H9 (cell line): ENCODE measurements at regions not wholly inside any gene's neighbourhood (a gene's known extent, or its start where the extent isn't known, plus 50 kb on each side); places are given as distances from the start of the nearest gene placed in this dataset.

Source experiments
- DNase-seq: peaks from one replicate; pipeline ENCODE4 v3.0.0-alpha.2; 2017
- H2AFZ ChIP-seq: one replicate; pipeline ENCODE4 v1.6.1; 2013; ENCODE audit warnings: mild to moderate bottlenecking, low read length, control low read depth, moderate library complexity
- H2AK5ac ChIP-seq: 2 replicates; pipeline ENCODE4 v1.6.1; 2013; ENCODE audit warnings: low read length, control low read depth, mixed read lengths; ENCODE audit not compliant: insufficient read length
- H2BK120ac ChIP-seq: one replicate; pipeline ENCODE4 v1.6.1; 2013; ENCODE audit warnings: low read depth, mild to moderate bottlenecking, low read length, control low read depth, inconsistent platforms; ENCODE audit not compliant: poor library complexity, severe bottlenecking
- H2BK12ac ChIP-seq: 2 replicates; pipeline ENCODE4 v1.6.1; 2013; ENCODE audit warnings: low read length, control low read depth, mixed read lengths, low read depth; ENCODE audit not compliant: insufficient read length
- H2BK15ac ChIP-seq: 2 replicates; pipeline ENCODE4 v1.6.1; 2013; ENCODE audit warnings: low read depth, low read length, control low read depth
- H2BK20ac ChIP-seq: one replicate; pipeline ENCODE4 v1.6.1; 2013; ENCODE audit warnings: low read depth, mild to moderate bottlenecking, low read length, control low read depth, inconsistent platforms; ENCODE audit not compliant: poor library complexity, severe bottlenecking
- H2BK5ac ChIP-seq: 2 replicates; pipeline ENCODE4 v1.6.1; 2013; ENCODE audit warnings: low read length, control low read depth, mixed read lengths; ENCODE audit not compliant: insufficient read length
- H3K14ac ChIP-seq: 2 replicates; pipeline ENCODE4 v1.6.1; 2013; ENCODE audit warnings: low read length, control low read depth; ENCODE audit not compliant: insufficient read depth
- H3K18ac ChIP-seq: 2 replicates; pipeline ENCODE4 v1.6.1; 2013; ENCODE audit warnings: low read depth, mild to moderate bottlenecking, mixed read lengths, low read length, control low read depth; ENCODE audit not compliant: insufficient read length
- H3K23ac ChIP-seq: 2 replicates; pipeline ENCODE4 v1.6.1; 2013; ENCODE audit warnings: low read length, control low read depth, mixed read lengths, low read depth; ENCODE audit not compliant: insufficient read length
- H3K23me2 ChIP-seq: 2 replicates; pipeline ENCODE4 v1.6.1; 2013; ENCODE audit warnings: low read depth, mild to moderate bottlenecking, mixed read lengths, low read length, control low read depth; ENCODE audit not compliant: insufficient read length, poor library complexity, severe bottlenecking
- H3K27ac ChIP-seq: 2 replicates; pipeline ENCODE4 v1.5.1; 2013; ENCODE audit warnings: low read length, control low read depth, mixed read lengths, low read depth; ENCODE audit not compliant: insufficient read length
- H3K27me3 ChIP-seq: 2 replicates; pipeline ENCODE4 v1.6.1; 2013; ENCODE audit warnings: low read length, control low read depth, inconsistent platforms; ENCODE audit not compliant: insufficient read depth
- H3K4ac ChIP-seq: 2 replicates; pipeline ENCODE4 v1.6.1; 2013; ENCODE audit warnings: low read depth, mild to moderate bottlenecking, control low read depth, inconsistent platforms, low read length, moderate library complexity
- H3K4me1 ChIP-seq: 2 replicates; pipeline ENCODE4 v1.6.1; 2013; ENCODE audit warnings: low read length, control low read depth, inconsistent platforms; ENCODE audit not compliant: insufficient read depth
- H3K4me2 ChIP-seq: 2 replicates; pipeline ENCODE4 v1.6.1; 2013; ENCODE audit warnings: low read length, control low read depth, mixed read lengths; ENCODE audit not compliant: insufficient read length, insufficient read depth
- H3K56ac ChIP-seq: 2 replicates; pipeline ENCODE4 v1.6.1; 2013; ENCODE audit warnings: low read depth, mild to moderate bottlenecking, mixed read lengths, low read length, control low read depth; ENCODE audit not compliant: insufficient read length
- H3K79me1 ChIP-seq: 2 replicates; pipeline ENCODE4 v1.6.1; 2013; ENCODE audit warnings: low read depth, mild to moderate bottlenecking, moderate library complexity, low read length, control low read depth, inconsistent platforms; ENCODE audit not compliant: insufficient read depth, poor library complexity, severe bottlenecking
- H3K79me2 ChIP-seq: 2 replicates; pipeline ENCODE4 v1.6.1; 2013; ENCODE audit warnings: low read length, control low read depth, inconsistent platforms; ENCODE audit not compliant: insufficient read depth
- H3K9ac ChIP-seq: 2 replicates; pipeline ENCODE4 v1.6.1; 2013; ENCODE audit warnings: low read length, control low read depth, mixed read lengths; ENCODE audit not compliant: insufficient read length; ENCODE audit errors: extremely low read depth
- H3K9me3 ChIP-seq: one replicate; pipeline ENCODE4 v1.6.1; 2013; ENCODE audit warnings: low read depth, low read length, inconsistent platforms; ENCODE audit not compliant: control insufficient read depth
- H3T11ph ChIP-seq: one replicate; pipeline ENCODE4 v1.6.1; 2013; ENCODE audit warnings: mild to moderate bottlenecking, low read length, control low read depth, inconsistent platforms
- H4K20me1 ChIP-seq: one replicate; pipeline ENCODE4 v1.6.1; 2013; ENCODE audit not compliant: control insufficient read depth, insufficient read length, insufficient read depth
- H4K5ac ChIP-seq: 2 replicates; pipeline ENCODE4 v1.6.1; 2013; ENCODE audit warnings: low read depth, mild to moderate bottlenecking, mixed read lengths, low read length, control low read depth; ENCODE audit not compliant: insufficient read length
- H4K8ac ChIP-seq: replicated peaks from 2 replicates; pipeline ENCODE4 v1.6.1; 2013; ENCODE audit warnings: low read length, control low read depth, mixed read lengths, low read depth; ENCODE audit not compliant: insufficient read length
- H4K91ac ChIP-seq: 2 replicates; pipeline ENCODE4 v1.6.1; 2013; ENCODE audit warnings: low read depth, mild to moderate bottlenecking, moderate library complexity, mixed read lengths, low read length, control low read depth; ENCODE audit not compliant: insufficient read length
- H3K27ac Mint-ChIP-seq, 3 experiments: 2 replicates in 2 of 3; 3 replicates in 1 of 3; pipeline ENCODE4 v1.8.0; 2020 to 2021; ENCODE audit warnings: mixed read lengths in 3 of 3, mild to moderate bottlenecking in 1 of 3, moderate library complexity in 1 of 3
- H3K27me3 Mint-ChIP-seq: 2 replicates; pipeline ENCODE4 v1.8.0; 2021; ENCODE audit warnings: low read depth, mild to moderate bottlenecking, moderate library complexity, mixed read lengths
- H3K36me3 Mint-ChIP-seq, 3 experiments: 2 replicates in 2 of 3; 3 replicates in 1 of 3; pipeline ENCODE4 v1.8.0; 2020 to 2021; ENCODE audit warnings: low read depth in 3 of 3, mixed read lengths in 3 of 3; ENCODE audit not compliant: insufficient read depth in 1 of 3
- H3K4me1 Mint-ChIP-seq, 2 experiments: 2 replicates each; pipeline ENCODE4 v1.8.0; 2020; ENCODE audit warnings: mixed read lengths in 2 of 2
- H3K4me3 Mint-ChIP-seq, 2 experiments: 2 replicates in 1 of 2; 3 replicates in 1 of 2; pipeline ENCODE4 v1.8.0; 2020 to 2021; ENCODE audit warnings: mild to moderate bottlenecking in 2 of 2, mixed read lengths in 2 of 2, moderate library complexity in 1 of 2
- H3K9me3 Mint-ChIP-seq, 2 experiments: 2 replicates in 1 of 2; 3 replicates in 1 of 2; pipeline ENCODE4 v1.8.0; 2020; ENCODE audit warnings: mild to moderate bottlenecking in 2 of 2, mixed read lengths in 2 of 2, moderate library complexity in 1 of 2
- CTCF ChIP-seq: fragments of 200-600 bp; sonication (generic); conservative IDR thresholded peaks from 3 replicates; pipeline ENCODE4 v1.8.0; 2021; ENCODE audit warnings: antibody characterized with exemption, mild to moderate bottlenecking
- WGBS: extraction: QIAGEN DNeasy Blood & Tissue Kit; methylation state at CpG from one replicate; pipeline ENCODE4 v1.1.7; 2013; ENCODE audit warnings: missing lambda C conversion rate, low lambda C conversion rate, mixed read lengths; ENCODE audit not compliant: insufficient read length; ENCODE audit errors: extremely low coverage; 5-methylcytosine and 5-hydroxymethylcytosine counted together

DNA sequence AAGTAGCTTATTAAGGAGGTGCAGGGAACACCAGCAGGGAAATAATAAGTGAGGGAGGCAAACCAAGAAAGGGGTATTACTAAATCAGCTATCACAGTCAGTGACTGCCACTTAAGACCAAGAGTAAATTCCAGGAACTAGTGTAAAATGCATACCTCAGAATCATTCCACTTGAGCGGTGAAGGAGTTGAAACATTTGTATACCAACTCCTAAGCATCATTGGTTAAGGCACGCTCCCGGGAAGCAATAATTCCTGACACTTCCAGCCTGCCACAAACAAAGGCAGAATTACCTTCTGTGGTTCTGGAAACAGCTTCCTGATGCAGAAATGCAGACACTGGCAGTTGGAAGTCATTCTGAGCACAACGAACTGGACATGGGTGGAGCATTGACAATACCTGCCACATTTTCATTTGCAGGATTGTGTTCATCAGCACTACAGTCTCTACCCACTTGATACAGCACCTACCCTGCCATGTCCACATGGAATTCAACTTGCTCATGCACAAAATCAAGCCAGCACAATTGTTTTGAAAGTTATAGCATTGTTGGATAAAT lies 82.1 kb downstream of the PPP1R2C start:
- Histone ChIP-seq H2AFZ (no peak overlapping the region), H3K4ac (no peak overlapping the region), H3K9me3 (no peaks in the 10 kb centered on the region), H2BK15ac (no peak overlapping the region), H2BK12ac (no peak overlapping the region), H3K27me3 (0 out of 2 replicates have a peak, but pooled peaks cover 3% of the 10 kb centered on the region), H4K20me1 (no peaks in the 10 kb centered on the region), H4K8ac (no peak overlapping the region), H3K23ac (no peak overlapping the region), H3K4me1 (peaks cover 5% of the 10 kb centered on the region; the same call in 1 of the 2 replicates), H3K79me1 (no peaks in the 10 kb centered on the region), H3K79me2 (no peaks in the 10 kb centered on the region), H4K5ac (no peak overlapping the region), H3K9ac (no peak overlapping the region), H3T11ph (no peak overlapping the region), H2BK5ac (no peak overlapping the region), H2AK5ac (no peak overlapping the region), H3K18ac (no peak overlapping the region), H2BK120ac (no peak overlapping the region), H3K14ac (no peak overlapping the region), H2BK20ac (no peak overlapping the region), H3K4me2 (no peak overlapping the region), H4K91ac (no peak overlapping the region), H3K27ac (no peak overlapping the region), H3K56ac (no peak overlapping the region), H3K23me2 (no peaks in the 10 kb centered on the region)
- WGBS = no CpG with 5 or more reads among the region's 4 CpGs
- no peak for TF ChIP-seq CTCF
- Mint-ChIP-seq H3K4me1 (peaks cover 10 to 15% of the 10 kb centered on the region in 2 experiments), H3K36me3 (peaks cover 2 to 8% (median 4%) of the 10 kb centered on the region in 3 experiments; a peak in 4 of 7 replicates), H3K9me3 (peaks cover 0 to 37% of the 10 kb centered on the region in 2 experiments; a peak in 3 of 5 replicates), H3K27me3 (no peaks in the 10 kb centered on the region), H3K27ac (no peak overlapping the region), H3K4me3 (no peak overlapping the region)
- no peak for DNase-seq
